ENCODE measurements at regions not wholly inside any gene's neighbourhood (a gene's known extent, or its start where the extent isn't known, plus 50 kb on each side); places are given as distances from the start of the nearest gene placed in this dataset.

DNA sequence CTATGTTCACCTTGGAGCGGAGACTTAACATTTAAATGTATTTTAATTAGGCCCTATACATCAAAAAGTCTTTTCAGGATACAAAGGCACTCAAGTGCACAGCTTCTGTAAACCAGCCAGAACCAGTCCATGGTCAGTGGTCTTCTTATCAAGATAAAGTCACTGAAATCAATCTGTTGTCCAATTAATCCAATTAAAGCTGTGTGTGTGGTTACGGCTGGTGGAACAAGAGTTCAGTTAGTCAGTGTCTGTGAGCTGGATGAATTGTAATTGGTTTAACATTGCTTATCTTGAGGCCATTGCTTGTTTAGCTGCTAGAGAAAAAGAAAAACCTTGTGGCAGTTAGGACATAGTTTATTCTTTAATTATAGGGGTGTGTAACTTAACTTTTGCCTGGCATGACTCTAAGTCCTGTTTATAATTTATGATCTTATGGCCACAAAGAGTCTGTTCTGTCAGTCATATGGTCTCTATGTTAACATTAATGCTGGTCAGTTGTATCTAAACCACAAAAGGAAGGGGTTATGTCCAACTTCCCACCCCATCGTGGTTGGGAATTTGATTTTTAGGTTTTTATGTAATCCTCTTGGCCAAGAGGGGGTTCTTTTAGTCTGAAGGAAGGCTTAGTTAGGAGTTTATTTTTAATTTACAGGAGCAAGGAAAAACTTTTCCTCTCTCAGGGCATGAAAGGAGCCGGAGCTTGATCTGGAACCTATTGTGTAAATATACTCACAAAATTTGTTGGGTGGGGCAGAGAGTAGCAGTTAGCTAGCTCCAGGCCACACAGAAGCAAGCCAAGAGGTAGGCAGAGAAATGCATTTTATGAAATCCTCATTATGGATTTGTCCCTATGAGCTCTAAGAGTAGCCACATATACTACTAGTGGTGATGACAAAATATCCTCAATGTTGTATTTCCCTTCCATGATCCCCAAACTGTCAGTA is 665.7 kb upstream of the ACTRT1 start:
- no peak for FAIRE-seq

DNA sequence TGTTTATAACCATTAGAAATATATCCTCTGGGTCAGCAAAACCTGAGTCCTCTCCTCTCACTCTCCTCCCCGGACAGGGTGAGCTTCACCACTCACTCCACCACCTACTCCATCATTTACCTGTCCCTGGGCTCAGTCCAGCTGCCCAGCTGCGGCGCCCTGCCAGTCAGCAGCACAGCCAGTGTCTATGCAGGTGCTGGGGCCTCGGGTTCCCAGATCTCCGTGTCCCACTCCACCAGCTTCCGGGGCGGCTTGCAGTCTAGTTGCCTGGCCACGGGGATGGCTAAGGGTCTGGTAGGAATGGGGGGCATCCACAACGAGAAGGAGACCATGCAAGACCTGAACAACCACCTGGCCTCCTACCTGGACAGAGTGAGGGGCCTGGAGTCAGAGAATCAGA is 662.2 kb upstream of the ACTRT1 start:
- DNase-seq (peak in 1 of 5 donors; percentile 65), FAIRE-seq (no peak)
- Histone ChIP-seq H3K36me3 (ENCODE audit: control insufficient read depth in 2 of 3, insufficient read depth in 3 of 3, low read length in 3 of 3) (no peaks in the 10 kb centered on the region), H3K27ac (ENCODE audit: low read depth in 2 of 2, low read length in 2 of 2) (no peak overlapping the region), H3K4me3 (ENCODE audit: low read length in 3 of 3) (no peak overlapping the region), H3K27me3 (ENCODE audit: control insufficient read depth, insufficient read depth, low read length) (no peaks in the 10 kb centered on the region), H3K9me3 (ENCODE audit: control insufficient read depth in 2 of 3, insufficient read depth in 1 of 3, low read length in 3 of 3) (no peaks in the 10 kb centered on the region), H3K9ac (ENCODE audit: low read length in 3 of 3) (no peak overlapping the region), H3K4me1 (ENCODE audit: control insufficient read depth in 2 of 3, insufficient read depth in 2 of 3, low read depth in 1 of 3, low read length in 3 of 3) (no peaks in the 10 kb centered on the region)
- intact Hi-C loops (cut with DNase I) = no loop called here
- TF ChIP-seq, protein P1, sequence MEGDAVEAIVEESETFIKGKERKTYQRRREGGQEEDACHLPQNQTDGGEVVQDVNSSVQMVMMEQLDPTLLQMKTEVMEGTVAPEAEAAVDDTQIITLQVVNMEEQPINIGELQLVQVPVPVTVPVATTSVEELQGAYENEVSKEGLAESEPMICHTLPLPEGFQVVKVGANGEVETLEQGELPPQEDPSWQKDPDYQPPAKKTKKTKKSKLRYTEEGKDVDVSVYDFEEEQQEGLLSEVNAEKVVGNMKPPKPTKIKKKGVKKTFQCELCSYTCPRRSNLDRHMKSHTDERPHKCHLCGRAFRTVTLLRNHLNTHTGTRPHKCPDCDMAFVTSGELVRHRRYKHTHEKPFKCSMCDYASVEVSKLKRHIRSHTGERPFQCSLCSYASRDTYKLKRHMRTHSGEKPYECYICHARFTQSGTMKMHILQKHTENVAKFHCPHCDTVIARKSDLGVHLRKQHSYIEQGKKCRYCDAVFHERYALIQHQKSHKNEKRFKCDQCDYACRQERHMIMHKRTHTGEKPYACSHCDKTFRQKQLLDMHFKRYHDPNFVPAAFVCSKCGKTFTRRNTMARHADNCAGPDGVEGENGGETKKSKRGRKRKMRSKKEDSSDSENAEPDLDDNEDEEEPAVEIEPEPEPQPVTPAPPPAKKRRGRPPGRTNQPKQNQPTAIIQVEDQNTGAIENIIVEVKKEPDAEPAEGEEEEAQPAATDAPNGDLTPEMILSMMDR (IDR thresholded peaks at IDR 0.05; ENCODE audit: borderline replicate concordance, extremely low read depth, insufficient read depth) = no peak

More for the DNA sequence above, 665.7 kb upstream of the ACTRT1 start:
- TF ChIP-seq, protein P1 (IDR thresholded peaks at IDR 0.05; ENCODE audit: borderline replicate concordance, extremely low read depth, insufficient read depth) = no peak
- Histone ChIP-seq H3K4me1 (ENCODE audit: control insufficient read depth in 2 of 3, insufficient read depth in 2 of 3, low read depth in 1 of 3, low read length in 3 of 3) (no peaks in the 10 kb centered on the region), H3K27me3 (ENCODE audit: control insufficient read depth, insufficient read depth, low read length) (no peaks in the 10 kb centered on the region), H3K4me3 (ENCODE audit: low read length in 3 of 3) (no peak overlapping the region), H3K9ac (ENCODE audit: low read length in 3 of 3) (no peak overlapping the region), H3K27ac (ENCODE audit: low read depth in 2 of 2, low read length in 2 of 2) (no peak overlapping the region), H3K36me3 (ENCODE audit: control insufficient read depth in 2 of 3, insufficient read depth in 3 of 3, low read length in 3 of 3) (no peaks in the 10 kb centered on the region), H3K9me3 (ENCODE audit: control insufficient read depth in 2 of 3, insufficient read depth in 1 of 3, low read length in 3 of 3) (no peaks in the 10 kb centered on the region)
- intact Hi-C loops (cut with DNase I) = no loop called here
- DNase-seq = peak in 2 of 5 donors; percentile 0 to 3

DNA sequence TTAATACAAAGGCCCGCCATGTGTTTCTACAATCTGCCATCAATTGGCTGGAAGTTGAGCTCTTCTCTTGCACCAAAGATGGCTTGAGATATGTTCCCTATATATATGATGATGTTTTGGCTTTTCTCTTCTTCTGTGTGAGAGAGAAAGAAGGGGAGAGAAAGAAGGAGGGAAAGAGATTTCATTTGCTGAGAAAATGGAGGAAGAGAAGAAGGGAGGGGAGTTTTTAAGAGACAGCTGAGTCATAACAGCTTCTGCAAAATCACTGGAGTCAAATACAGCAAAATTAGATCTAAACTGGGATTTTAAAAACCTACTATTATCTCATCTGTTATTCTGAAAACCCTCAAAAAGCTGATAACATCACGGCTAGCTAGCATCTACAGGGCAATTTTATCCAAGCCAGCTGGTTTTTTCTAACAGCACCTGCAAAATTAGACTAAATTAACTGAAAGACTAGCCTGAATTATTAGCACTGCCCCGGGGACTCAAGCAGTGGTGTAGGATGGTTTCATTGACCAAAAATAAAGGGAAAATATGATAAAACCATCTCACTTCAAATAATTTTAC is 647.6 kb upstream of the ACTRT1 start:
- H3K27ac ChIP-seq (ENCODE audit: low read depth in 2 of 2, low read length in 2 of 2) = no peak overlapping the region
- DNase-seq (no peak), FAIRE-seq (no peak)
- TF ChIP-seq, protein P1 (IDR thresholded peaks at IDR 0.05; ENCODE audit: borderline replicate concordance, extremely low read depth, insufficient read depth) = no peak
- no peaks in the 10 kb centered on the region for H3K9me3 ChIP-seq (ENCODE audit: control insufficient read depth in 2 of 3, insufficient read depth in 1 of 3, low read length in 3 of 3)
- H3K4me3 ChIP-seq (ENCODE audit: low read length in 3 of 3) = no peak overlapping the region
- H3K4me1 ChIP-seq (ENCODE audit: control insufficient read depth in 2 of 3, insufficient read depth in 2 of 3, low read depth in 1 of 3, low read length in 3 of 3) = no peaks in the 10 kb centered on the region
- H3K9ac ChIP-seq (ENCODE audit: low read length in 3 of 3) = no peak overlapping the region
- H3K27me3 ChIP-seq (ENCODE audit: control insufficient read depth, insufficient read depth, low read length) = no peaks in the 10 kb centered on the region
- intact Hi-C loops (cut with DNase I) = no loop called here
- H3K36me3 ChIP-seq (ENCODE audit: control insufficient read depth in 2 of 3, insufficient read depth in 3 of 3, low read length in 3 of 3) = no peaks in the 10 kb centered on the region

All from kidney (tissue), 13 donors.